GM06990 (cell line): ENCODE measurements at regions not wholly inside any gene's neighbourhood (a gene's known extent, or its start where the extent isn't known, plus 50 kb on each side); places are given as distances from the start of the nearest gene placed in this dataset.
A peak's percentile ranks its signal among the peaks of the same experiment; 100 is the strongest.

Experiments
- DNase-seq: peaks from one replicate; pipeline ENCODE4 v3.0.0-alpha.2; 2011; ENCODE audit not compliant: insufficient read length; ENCODE audit errors: extremely low read depth
- H3K27me3 ChIP-seq: replicated peaks from 2 replicates; pipeline ENCODE4 v1.6.0; 2011; ENCODE audit warnings: low read length; ENCODE audit not compliant: control insufficient read depth, insufficient read depth
- H3K36me3 ChIP-seq: 2 replicates; pipeline ENCODE4 v1.5.1; 2011; ENCODE audit warnings: low read length; ENCODE audit not compliant: control insufficient read depth, insufficient read depth
- H3K4me3 ChIP-seq: replicated peaks from 2 replicates; pipeline ENCODE4 v1.5.1; 2011; ENCODE audit warnings: low read depth, mild to moderate bottlenecking, control low read depth, low read length
- CTCF ChIP-seq: IDR thresholded peaks from 2 replicates; pipeline ENCODE4 v1.5.1; 2011; ENCODE audit warnings: low read length, control low read depth, mild to moderate bottlenecking, inconsistent platforms; ENCODE audit not compliant: insufficient read depth, poor library complexity, severe bottlenecking

GRCh38 chr6:106750142-106750918 lies 121.0 kb downstream of the QRSL1 start:
- no peaks in the 10 kb centered on the region for H3K27me3 ChIP-seq
- no peak for TF ChIP-seq CTCF
- DNase-seq = no peak
- no peak overlapping the region for H3K4me3 ChIP-seq
- H3K36me3 ChIP-seq = no peaks in the 10 kb centered on the region

- no peaks in the 10 kb centered on the region for H3K36me3 ChIP-seq
- TF ChIP-seq CTCF = no peak
- H3K4me3 ChIP-seq = no peak overlapping the region
- H3K27me3 ChIP-seq = no peaks in the 10 kb centered on the region
- no peak for DNase-seq
Measured at GRCh38 chr6:106749609-106750008, 120.2 kb downstream of the QRSL1 start.

- no peak for DNase-seq
- Histone ChIP-seq H3K36me3 (no peaks in the 10 kb centered on the region), H3K27me3 (no peaks in the 10 kb centered on the region), H3K4me3 (no peak overlapping the region)
- peak; percentile 33 for TF ChIP-seq CTCF
Measured at GRCh38 chr6:106748547-106749207, 119.3 kb downstream of the QRSL1 start.

- H3K36me3 ChIP-seq = no peaks in the 10 kb centered on the region
- TF ChIP-seq CTCF = no peak
- H3K4me3 ChIP-seq = no peak overlapping the region
- no peak for DNase-seq
- no peaks in the 10 kb centered on the region for H3K27me3 ChIP-seq
Measured at GRCh38 chr6:106747139-106747538, 117.8 kb downstream of the QRSL1 start.

- no peaks in the 10 kb centered on the region for H3K36me3 ChIP-seq
- H3K27me3 ChIP-seq = no peaks in the 10 kb centered on the region
- H3K4me3 ChIP-seq = no peak overlapping the region
- DNase-seq = no peak
- no peak for TF ChIP-seq CTCF
Measured at GRCh38 chr6:106746652-106747051, 117.3 kb downstream of the QRSL1 start.
